AML-193 (cell line): ENCODE measurements at regions not wholly inside any gene's neighbourhood (a gene's known extent, or its start where the extent isn't known, plus 50 kb on each side); places are given as distances from the start of the nearest gene placed in this dataset.
A peak's percentile ranks its signal among the peaks of the same experiment; 100 is the strongest.
"Not testable (repeated sequence)": the region's sequence is repeated elsewhere in the genome, so short reads cannot be mapped to it uniquely, and the experiment has no call there.

Experiments
- DNase-seq, 2 experiments: peaks; one replicate each; lab custom pipeline; 2025; lab: John Stamatoyannopoulos, UW

DNA sequence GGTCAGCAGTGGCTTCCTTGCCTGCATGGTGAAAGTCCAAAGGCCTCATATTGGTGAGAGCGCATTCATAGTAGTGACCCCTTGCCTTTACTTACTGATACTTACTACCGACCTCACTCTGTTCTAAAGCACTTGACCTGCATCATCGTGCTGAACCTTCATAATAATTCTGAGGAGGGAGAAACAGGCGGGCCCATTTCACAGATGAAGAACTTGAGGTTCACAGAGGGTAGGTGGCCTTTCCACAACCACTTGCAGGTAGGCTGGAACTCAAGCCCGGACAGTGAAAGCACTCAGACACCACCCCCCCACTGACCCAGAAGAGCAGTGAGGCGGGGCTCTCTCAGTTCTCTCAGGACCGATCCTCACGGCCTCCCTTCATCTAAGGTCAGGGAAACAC is 149.4 kb upstream of the CHST15 start:
- DNase-seq: no peak

GRCh38 chr10:124242365-124242764 is 149.0 kb upstream of the CHST15 start:
- DNase-seq: no peak

- not testable (repeated sequence) for DNase-seq
These were observed 148.1 kb upstream of the CHST15 start for GRCh38 chr10:124241510-124241909.

GRCh38 chr10:124240839-124241291 is 147.5 kb upstream of the CHST15 start:
- no peak for DNase-seq

DNA sequence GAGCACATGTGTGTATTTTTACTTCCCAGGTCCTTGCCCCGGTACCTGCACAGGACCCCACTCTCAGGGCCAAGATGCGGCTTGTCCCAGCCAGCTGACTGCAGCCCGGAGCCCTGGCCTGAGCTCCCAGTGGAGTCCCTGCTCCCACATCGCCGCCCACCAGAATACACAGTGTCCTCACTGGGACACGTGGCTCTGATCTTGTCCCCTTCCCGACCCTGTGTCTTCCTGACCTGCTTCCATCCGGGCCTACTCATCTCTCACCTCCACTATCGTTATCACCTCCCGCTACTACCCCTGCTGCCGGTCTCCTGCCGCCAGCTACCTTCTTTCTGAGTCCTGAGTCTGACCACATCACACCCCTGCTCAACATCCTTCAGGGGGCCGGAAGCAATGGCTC is 146.3 kb upstream of the CHST15 start:
- no peak for DNase-seq

DNA sequence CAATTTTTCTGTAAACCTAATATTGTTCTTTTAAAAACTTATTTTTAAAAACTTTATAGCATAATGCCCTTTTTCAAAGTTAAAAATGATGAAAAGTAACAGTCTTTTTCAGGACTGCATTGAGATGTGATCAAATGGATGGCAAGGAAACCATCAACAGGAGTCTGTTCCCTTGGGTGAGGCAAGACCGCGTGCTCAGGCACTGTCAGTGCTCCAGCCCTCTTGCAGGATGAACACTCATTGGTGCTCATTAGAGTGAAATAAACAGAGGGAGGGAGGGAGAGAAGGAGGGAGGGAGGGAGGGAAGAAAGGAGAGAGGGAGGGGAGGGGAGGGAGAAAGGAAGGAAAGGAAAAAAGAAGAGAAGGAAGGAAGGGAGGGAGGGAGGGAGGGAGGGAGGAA is 145.7 kb upstream of the CHST15 start:
- DNase-seq: no peak

GRCh38 chr10:124238367-124238766 is 145.0 kb upstream of the CHST15 start:
- no peak for DNase-seq

- DNase-seq: no peak
These were observed 144.0 kb upstream of the CHST15 start for GRCh38 chr10:124237282-124237961.

GRCh38 chr10:124236816-124237215 is 143.4 kb upstream of the CHST15 start:
- no peak for DNase-seq

DNA sequence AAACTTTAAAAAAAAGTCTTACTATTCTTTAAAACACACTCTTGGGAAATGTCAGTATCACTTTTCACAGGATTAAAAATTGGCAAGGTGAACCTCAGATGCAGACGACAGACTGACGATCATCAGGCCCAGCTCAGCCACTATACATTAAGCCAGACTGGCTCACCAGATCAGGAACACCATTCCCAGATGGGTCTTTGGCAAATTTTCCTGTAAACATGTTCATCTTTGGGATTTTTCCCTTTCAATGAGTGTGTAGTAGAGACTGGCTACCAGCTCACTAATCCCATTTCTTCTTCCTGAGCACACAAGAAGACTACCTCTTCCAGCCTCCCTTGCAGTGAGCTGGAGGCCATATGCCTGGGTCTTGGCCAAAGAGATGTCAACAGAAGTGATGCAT is 142.7 kb upstream of the CHST15 start:
- no peak for DNase-seq

- DNase-seq: no peak
These were observed 141.8 kb upstream of the CHST15 start for GRCh38 chr10:124235232-124235631.

DNA sequence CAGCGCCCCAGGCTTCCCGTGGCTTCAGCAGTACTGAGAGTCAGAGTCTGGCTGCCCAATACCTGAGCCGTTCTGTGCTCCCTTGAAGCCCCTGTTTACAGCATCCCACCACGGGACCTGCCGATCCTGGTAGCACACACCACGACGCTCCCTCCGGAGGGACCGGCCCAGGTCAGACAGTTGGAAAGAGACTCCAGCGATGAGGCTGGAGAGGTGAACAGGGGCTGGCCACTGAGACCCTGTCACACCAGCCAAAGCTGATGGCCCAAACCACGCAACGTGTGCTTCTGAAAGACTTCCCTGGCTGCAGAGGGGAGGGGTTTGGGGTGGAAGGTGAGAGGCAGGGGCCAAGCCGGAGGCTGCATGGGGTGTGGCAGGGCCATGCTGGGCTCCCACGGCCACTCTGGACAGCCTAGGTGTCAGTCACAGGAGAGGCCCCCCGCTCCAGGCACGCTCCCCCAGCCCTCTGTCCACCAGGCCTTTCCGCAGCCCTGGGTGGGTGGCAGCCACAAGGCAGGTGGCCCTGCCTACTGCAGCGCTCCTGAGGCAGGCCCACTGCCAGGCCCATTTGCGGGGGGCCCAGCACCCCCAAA is 140.2 kb upstream of the CHST15 start:
- no peak for DNase-seq

DNA sequence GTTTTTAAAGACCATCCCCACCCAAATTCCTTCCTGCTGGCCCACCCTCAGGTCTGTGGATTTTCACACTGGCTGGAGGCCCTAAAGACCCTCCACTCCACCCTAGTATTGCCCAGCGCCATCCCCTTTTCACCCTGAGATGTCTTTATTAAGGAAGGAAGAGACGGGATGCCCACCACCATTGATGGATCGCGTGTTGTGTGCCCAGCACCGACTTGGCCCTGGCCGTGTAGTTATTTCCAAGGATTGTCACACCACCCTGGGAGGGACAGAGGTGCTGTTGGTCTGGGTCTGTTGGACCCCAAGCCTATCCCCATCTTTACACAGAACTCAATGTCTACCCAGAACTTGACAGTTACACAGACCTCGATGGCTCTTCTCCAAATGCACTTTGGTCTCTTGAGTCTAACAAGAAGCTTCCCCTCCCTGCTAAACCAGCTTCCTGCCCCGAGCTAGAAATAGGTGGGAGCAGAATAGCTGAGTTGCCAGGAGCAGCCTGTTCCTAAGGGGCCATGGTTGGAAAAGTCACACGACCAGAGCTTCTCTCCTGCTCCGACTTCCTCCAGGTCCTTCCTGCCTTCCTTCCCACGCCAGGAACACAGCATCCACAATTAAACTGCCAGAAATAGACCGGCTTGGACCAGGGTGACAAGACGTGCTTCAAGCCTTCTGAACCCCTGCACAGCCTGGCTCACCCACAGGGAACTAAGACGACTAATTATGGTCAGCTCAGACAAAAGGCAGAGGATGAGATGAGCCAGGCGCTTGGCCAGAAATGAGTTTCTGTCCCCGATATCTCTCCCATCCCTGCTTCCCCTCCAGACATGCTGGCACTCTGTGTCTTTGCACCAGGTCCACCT is 139.5 kb upstream of the CHST15 start:
- DNase-seq: no peak

DNA sequence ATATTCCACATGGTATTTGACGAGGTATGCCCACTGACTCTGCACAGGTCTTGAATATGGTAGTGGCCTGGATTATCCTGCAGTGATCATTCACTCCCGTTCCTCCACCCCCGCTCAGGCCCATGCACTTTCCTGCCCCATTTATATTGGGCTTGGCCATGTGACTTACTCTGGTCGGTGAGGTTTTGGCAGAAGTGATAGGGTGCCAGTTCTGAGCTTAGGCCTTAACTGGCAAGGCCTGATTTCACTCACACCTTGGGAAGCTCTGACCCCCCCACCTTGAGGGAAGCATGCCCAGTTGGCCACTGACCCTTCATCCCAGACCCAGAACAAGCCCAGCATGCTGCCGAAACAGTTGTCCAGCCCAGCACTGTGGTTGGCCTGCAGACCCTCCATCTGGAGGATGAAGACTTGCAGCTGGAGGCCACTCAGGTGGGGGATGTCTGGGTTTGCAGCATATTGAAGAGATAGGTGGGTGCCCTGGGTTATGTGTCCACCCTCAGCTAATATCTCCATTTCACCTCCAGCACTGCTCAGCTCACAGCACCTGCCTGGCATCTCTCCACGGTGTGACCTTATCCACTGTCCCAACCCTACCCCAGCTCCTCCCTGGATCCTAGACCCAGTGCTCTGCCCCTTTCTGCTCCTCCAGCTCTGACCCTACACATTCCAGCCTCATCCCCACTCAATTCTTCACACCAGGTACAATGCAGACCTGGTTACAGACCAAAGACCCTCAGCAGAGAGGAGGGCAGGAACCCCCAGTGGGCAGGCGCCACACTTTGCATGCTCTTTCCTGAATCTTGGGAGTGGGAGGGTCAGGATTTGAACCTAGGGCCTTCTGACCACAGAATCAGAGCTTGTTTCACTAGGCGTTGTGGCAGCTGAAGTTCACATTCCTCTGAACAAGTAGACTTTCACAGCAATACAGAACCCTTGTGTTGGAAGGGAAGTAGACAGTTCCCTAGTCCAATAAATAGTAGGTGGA is 138.1 kb upstream of the CHST15 start:
- DNase-seq: peak; percentile 22 to 43

DNA sequence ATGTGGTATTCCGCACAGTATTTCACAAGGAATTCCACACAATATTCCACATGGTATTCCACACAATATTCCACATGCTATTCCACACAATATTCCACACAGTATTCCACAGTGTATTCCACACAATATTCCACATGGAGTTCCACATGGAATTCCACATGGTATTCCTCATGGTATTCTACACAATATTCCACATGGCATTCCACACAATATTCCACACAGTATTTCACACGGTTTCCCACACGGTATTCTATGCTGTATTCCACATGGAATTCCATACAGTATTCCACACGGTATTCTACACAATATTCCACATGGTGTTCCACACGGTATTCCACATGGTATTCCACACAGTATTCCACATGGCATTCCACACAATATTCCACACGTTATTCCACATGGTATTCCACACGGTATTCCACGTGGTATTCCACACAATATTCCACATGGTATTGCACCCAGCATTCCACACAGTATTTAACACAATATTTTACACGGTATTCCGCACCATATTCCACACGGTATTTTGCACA is 137.3 kb upstream of the CHST15 start:
- DNase-seq: no peak

DNA sequence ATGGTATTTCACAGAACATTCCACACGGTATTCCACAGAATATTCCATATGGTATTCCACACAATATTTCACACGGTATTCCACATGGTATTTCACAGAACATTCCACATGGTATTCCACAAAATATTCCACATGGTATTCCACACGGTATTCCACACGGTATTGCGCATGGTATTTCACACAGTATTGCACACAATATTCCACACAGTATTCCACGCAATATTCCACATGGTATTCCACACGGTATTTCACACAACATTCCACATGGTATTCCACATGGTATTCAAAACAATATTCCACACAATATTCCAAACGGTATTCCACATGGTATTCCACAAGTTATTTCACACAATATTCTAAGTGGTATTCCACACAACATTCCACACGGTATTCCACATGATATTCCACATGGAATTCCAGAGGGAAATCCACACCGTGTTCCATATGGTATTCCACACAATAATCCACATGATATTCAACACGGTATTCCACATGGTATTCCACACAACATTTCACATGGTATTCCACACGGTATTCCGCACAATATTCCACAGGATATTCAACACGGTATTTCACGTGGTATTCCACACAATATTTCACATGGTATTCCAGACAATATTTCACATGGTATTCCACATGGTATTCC is 136.7 kb upstream of the CHST15 start:
- DNase-seq: no peak

- DNase-seq: no peak
These were observed 136.0 kb upstream of the CHST15 start for GRCh38 chr10:124229201-124229988.

GRCh38 chr10:124228471-124228870 is 135.1 kb upstream of the CHST15 start:
- no peak for DNase-seq

- no peak for DNase-seq
These were observed 134.6 kb upstream of the CHST15 start for GRCh38 chr10:124227988-124228387.
